HepG2 (cell line): ENCODE measurements at regions not wholly inside any gene's neighbourhood (a gene's known extent, or its start where the extent isn't known, plus 50 kb on each side); places are given as distances from the start of the nearest gene placed in this dataset.

ENCODE experiments used
- ATAC-seq: fragments of 200-7000 bp; cut with Tn5 transposase; 3 replicates; pipeline ENCODE4 v1.9.1; 2020; ENCODE audit warnings: mild to moderate bottlenecking, moderate library complexity
- BruUV-seq: library from RNA; stranded (reverse); fragments of 400-500 nt; replicated peaks from 2 replicates; lab custom pipeline; 2021; lab: Mats Ljungman, UMichigan
- CTCF ChIA-PET: fragments of 300-600 bp; formaldehyde crosslinking; extraction: SDS; loops from one replicate; lab custom pipeline; 2021; ENCODE audit warnings: low total read pairs, inconsistent platforms, low intra/inter-chr PET ratio; lab: Yijun Ruan, JAX
- POLR2A ChIA-PET: fragments of 350-600 bp; sonication (Branson Sonifier 250); formaldehyde crosslinking; loops from one replicate; lab custom pipeline; 2020; ENCODE audit warnings: antibody characterized with exemption, inconsistent platforms; lab: Yijun Ruan, JAX
- DNase-seq: peaks from one replicate; pipeline ENCODE4 v3.0.0-alpha.2; 2015; ENCODE audit warnings: low spot score
- FAIRE-seq: peaks from 3 replicates; lab custom pipeline; 2011; peaks lifted over from hg19 to GRCh38; lab: Jason Lieb, UNC
- H2AFZ ChIP-seq: one replicate; pipeline ENCODE4 v1.6.1; 2011; ENCODE audit warnings: low read length, inconsistent platforms
- H3K27ac ChIP-seq: fragments of 300-600 bp; 3 replicates; pipeline ENCODE4 v1.8.0; 2011; ENCODE audit warnings: mixed run types, mild to moderate bottlenecking, mixed read lengths, low read length, inconsistent platforms; ENCODE audit not compliant: insufficient read depth; ENCODE audit errors: extremely low read length
- H3K27me3 ChIP-seq, 2 experiments: fragments of 200-600 bp in 1 of 2; 2 replicates in 1 of 2; 3 replicates in 1 of 2; pipeline versions ENCODE4 v1.6.0 to v1.8.0; 2011; ENCODE audit warnings: low read length in 2 of 2, mild to moderate bottlenecking in 2 of 2, moderate library complexity in 2 of 2, inconsistent platforms in 1 of 2; ENCODE audit not compliant: insufficient read depth in 2 of 2, control insufficient read depth in 1 of 2
- H3K36me3 ChIP-seq, 2 experiments: fragments of 200-600 bp in 1 of 2; replicated peaks in 1 of 2; 2 replicates in 1 of 2; 3 replicates in 1 of 2; pipeline versions ENCODE4 v1.5.1 to v1.8.0; 2011; ENCODE audit warnings: low read length in 2 of 2, inconsistent platforms in 1 of 2; ENCODE audit not compliant: insufficient read depth in 2 of 2, control insufficient read depth in 1 of 2
- H3K4me1 ChIP-seq: 2 replicates; pipeline ENCODE4 v1.5.1; 2012; ENCODE audit warnings: low read length, inconsistent platforms; ENCODE audit not compliant: insufficient read depth
- H3K4me2 ChIP-seq: 2 replicates; pipeline ENCODE4 v1.6.0; 2011; ENCODE audit warnings: low read depth, low read length, inconsistent platforms
- H3K4me3 ChIP-seq, 3 experiments: fragments of 200-600 bp in 1 of 3; sonication (generic), shearing (Covaris generic) in 1 of 3; replicated peaks in 1 of 3; 2 replicates each; pipeline ENCODE4 v1.5.1; 2011 to 2016; ENCODE audit warnings: low read length in 3 of 3, inconsistent platforms in 2 of 3, low read depth in 2 of 3, mild to moderate bottlenecking in 2 of 3, control low read depth in 1 of 3, mixed read lengths in 1 of 3; ENCODE audit not compliant: insufficient read depth in 1 of 3
- H3K79me2 ChIP-seq: one replicate; pipeline ENCODE4 v1.6.1; 2011; ENCODE audit warnings: low read length, inconsistent platforms; ENCODE audit not compliant: insufficient read depth
- H3K9ac ChIP-seq: 2 replicates; pipeline ENCODE4 v1.6.0; 2011; ENCODE audit warnings: mild to moderate bottlenecking, low read depth, low read length, inconsistent platforms; ENCODE audit not compliant: insufficient read depth
- H3K9me3 ChIP-seq: 2 replicates; pipeline ENCODE4 v1.5.1; 2012; ENCODE audit warnings: mild to moderate bottlenecking, low read length
- H4K20me1 ChIP-seq: 2 replicates; pipeline ENCODE4 v1.6.0; 2011; ENCODE audit warnings: inconsistent platforms, mild to moderate bottlenecking, low read length, moderate library complexity; ENCODE audit not compliant: insufficient read depth
- GPN1 ChIP-seq: sonication (generic); formaldehyde crosslinking; IDR thresholded peaks from 2 replicates; pipeline ENCODE4 v1.5.1; 2020; ENCODE audit warnings: missing genetic modification reagents, borderline replicate concordance
- HMGA1 ChIP-seq: sonication (generic); formaldehyde crosslinking; conservative IDR thresholded peaks from 2 replicates; pipeline ENCODE4 v1.4.0; 2020; ENCODE audit warnings: missing genetic modification reagents
- IRF9 ChIP-seq: sonication (generic); formaldehyde crosslinking; IDR thresholded peaks from 2 replicates; pipeline ENCODE4 v1.8.0; 2022; ENCODE audit warnings: missing genetic modification reagents, mild to moderate bottlenecking, borderline replicate concordance
- PRDM4 ChIP-seq: sonication (generic); formaldehyde crosslinking; IDR thresholded peaks from 2 replicates; pipeline ENCODE4 v1.9.0; 2021; ENCODE audit warnings: missing genetic modification reagents, borderline replicate concordance
- USF2 ChIP-seq, 2 experiments: sonication (generic) in 1 of 2; formaldehyde crosslinking in 1 of 2; IDR thresholded peaks; 2 replicates each; pipeline versions ENCODE4 v1.5.1 to v1.6.1; 2011 to 2020; ENCODE audit warnings: borderline replicate concordance in 1 of 2, low read depth in 1 of 2, low read length in 1 of 2, mild to moderate bottlenecking in 1 of 2, missing genetic modification reagents in 1 of 2, moderate library complexity in 1 of 2
- ZBTB3 ChIP-seq: sonication (generic); formaldehyde crosslinking; IDR thresholded peaks from 2 replicates; pipeline ENCODE4 v1.4.0; 2020; ENCODE audit warnings: low read depth, mild to moderate bottlenecking, moderate library complexity, missing genetic modification reagents, borderline replicate concordance
- ZBTB33 ChIP-seq: sonication (generic); formaldehyde crosslinking; IDR thresholded peaks from 2 replicates; pipeline ENCODE4 v1.4.0; 2020; ENCODE audit warnings: missing genetic modification reagents
- ZNF543 ChIP-seq: sonication (generic); formaldehyde crosslinking; IDR thresholded peaks from 2 replicates; pipeline ENCODE4 v1.4.0; 2020; ENCODE audit warnings: mild to moderate bottlenecking, missing genetic modification reagents
- ZSCAN22 ChIP-seq: sonication (generic); formaldehyde crosslinking; IDR thresholded peaks from 2 replicates; pipeline ENCODE4 v1.4.0; 2020; ENCODE audit warnings: mild to moderate bottlenecking, missing genetic modification reagents
- WGBS: methylation state at CpG from one replicate; pipeline ENCODE4 v1.1.6; 2017; ENCODE audit warnings: low lambda C conversion rate; 5-methylcytosine and 5-hydroxymethylcytosine counted together
- in situ Hi-C: cut with HindIII; loops from 2 replicates; pipeline ENCODE4 v1.10.0; 2017; ENCODE audit warnings: low pct_unique_long_range_greater_than_20kb; ENCODE audit not compliant: extremely low pct_ligation_motif_present
- intact Hi-C: fragments of 100-400 bp; cut with micrococcal nuclease; formaldehyde crosslinking; loops from one replicate; pipeline ENCODE4 v1.10.0; 2022; ENCODE audit not compliant: unreplicated experiment

GRCh38 chr4:100895556-100896197, 377.9 kb upstream of the EMCN start:
- BruUV-seq = no TSS peak
- Histone ChIP-seq H3K4me1 (no peaks in the 10 kb centered on the region), H3K4me3 (no peak overlapping the region; a peak in 1 of 6 replicates), H3K27me3 (no peaks in the 10 kb centered on the region), H3K36me3 (no peaks in the 10 kb centered on the region), H3K79me2 (no peaks in the 10 kb centered on the region), H2AFZ (no peak overlapping the region), H3K9ac (no peak overlapping the region), H3K9me3 (no peaks in the 10 kb centered on the region), H3K4me2 (no peak overlapping the region), H4K20me1 (no peaks in the 10 kb centered on the region), H3K27ac (no peak overlapping the region)
- POLR2A ChIA-PET = no interaction called here
- DNase-seq (no peak), ATAC-seq (no peak), FAIRE-seq (no peak)
- CTCF ChIA-PET = no interaction called here
- intact Hi-C loops = no loop called here
- 9% methylated on average over 8 of the region's 8 CpGs for WGBS
- TF ChIP-seq HMGA1 (CRISPR knock-in tag) (no peak), ZBTB33 (no peak), ZSCAN22 (CRISPR knock-in tag) (no peak), PRDM4 (no peak), GPN1 (CRISPR knock-in tag) (no peak), ZNF543 (CRISPR knock-in tag) (no peak), USF2 (IDR thresholded peaks at IDR 0.05; ENCODE audit: low read depth, low read length) (no peak), USF2 (CRISPR knock-in tag; IDR thresholded peaks at IDR 0.05; ENCODE audit: borderline replicate concordance) (no peak), ZBTB3 (CRISPR knock-in tag) (no peak), IRF9 (no peak)
- in situ Hi-C loops = no loop called here
